Stimulated activated naive B cell treated with anti-CD40 and anti-IgM and Interleukin-4, amounts not matched to agents 10 μg/mL and 1 μg/mL and 100 μg/mL, for 72 hours (primary cell): ENCODE measurements at regions not wholly inside any gene's neighbourhood (a gene's known extent, or its start where the extent isn't known, plus 50 kb on each side); places are given as distances from the start of the nearest gene placed in this dataset.
"Not testable (repeated sequence)": the region's sequence is repeated elsewhere in the genome, so short reads cannot be mapped to it uniquely, and the experiment has no call there.

Source experiments
- ATAC-seq, 2 donors: fragments of 150-1000 bp; cut with Tn5 transposase; replicated peaks; 2 replicates each; pipeline ENCODE4 v1.10.0; 2021; ENCODE audit warnings: moderate library complexity in 1 of 2
- DNase-seq: peaks from one replicate; pipeline ENCODE4 v3.0.0; 2021
- H3K27ac Mint-ChIP-seq: one replicate; pipeline ENCODE4 v1.8.0; 2022; ENCODE audit warnings: mild to moderate bottlenecking, mixed read lengths
- H3K27me3 Mint-ChIP-seq, 2 donors: one replicate each; pipeline ENCODE4 v1.8.0; 2022; ENCODE audit warnings: mixed read lengths in 2 of 2
- H3K36me3 Mint-ChIP-seq, 2 donors: one replicate each; pipeline ENCODE4 v1.8.0; 2022; ENCODE audit warnings: mixed read lengths in 2 of 2, mild to moderate bottlenecking in 1 of 2
- H3K4me1 Mint-ChIP-seq, 2 donors: one replicate each; pipeline ENCODE4 v1.8.0; 2022; ENCODE audit warnings: mixed read lengths in 2 of 2, mild to moderate bottlenecking in 1 of 2
- H3K4me3 Mint-ChIP-seq, 2 donors: one replicate each; pipeline ENCODE4 v1.8.0; 2022; ENCODE audit warnings: mild to moderate bottlenecking in 2 of 2, mixed read lengths in 2 of 2, moderate library complexity in 1 of 2
- H3K9me3 Mint-ChIP-seq, 2 donors: one replicate each; pipeline ENCODE4 v1.8.0; 2022; ENCODE audit warnings: mixed read lengths in 2 of 2, mild to moderate bottlenecking in 1 of 2

- peaks cover 23 to 27% of the 10 kb centered on the region in 2 donors for H3K27me3 Mint-ChIP-seq
- no peaks in the 10 kb centered on the region for H3K9me3 Mint-ChIP-seq
- no peaks in the 10 kb centered on the region for H3K36me3 Mint-ChIP-seq
- no peak for ATAC-seq
- H3K27ac Mint-ChIP-seq, result no peak overlapping the region
- no peak for DNase-seq
- peaks cover 15 to 22% of the 10 kb centered on the region in 2 donors for H3K4me1 Mint-ChIP-seq
- H3K4me3 Mint-ChIP-seq, result no peak overlapping the region
These were observed 50.5 kb upstream of the PARP4 start for GRCh38 chr13:24563087-24563486.

GRCh38 chr13:24563971-24564370 is 51.4 kb upstream of the PARP4 start:
- not testable (repeated sequence) for H3K27ac Mint-ChIP-seq, ATAC-seq, H3K4me3 Mint-ChIP-seq, H3K36me3 Mint-ChIP-seq, DNase-seq, H3K9me3 Mint-ChIP-seq
- Mint-ChIP-seq H3K4me1 (peaks cover 12 to 22% of the 10 kb centered on the region in 2 donors), H3K27me3 (peaks cover 15 to 18% of the 10 kb centered on the region in 2 donors)

GRCh38 chr13:24564881-24565280 is 52.3 kb upstream of the PARP4 start:
- no peak for DNase-seq
- peaks cover 10 to 18% of the 10 kb centered on the region in 2 donors for H3K4me1 Mint-ChIP-seq
- H3K27me3 Mint-ChIP-seq, result peaks cover 6 to 9% of the 10 kb centered on the region in 2 donors
- H3K27ac Mint-ChIP-seq, result peak overlapping the region; percentile 4
- no peak overlapping the region for H3K4me3 Mint-ChIP-seq
- peak; percentile 62 to 71 for ATAC-seq
- H3K36me3 Mint-ChIP-seq, result no peaks in the 10 kb centered on the region
- no peaks in the 10 kb centered on the region for H3K9me3 Mint-ChIP-seq

- not testable (repeated sequence) for H3K36me3 Mint-ChIP-seq, H3K27ac Mint-ChIP-seq, H3K27me3 Mint-ChIP-seq, H3K4me3 Mint-ChIP-seq, H3K9me3 Mint-ChIP-seq, ATAC-seq, DNase-seq
- peaks cover 8 to 16% of the 10 kb centered on the region in 2 donors for H3K4me1 Mint-ChIP-seq
These were observed 55.0 kb upstream of the PARP4 start for GRCh38 chr13:24567593-24567992.

- peak; percentile 29 to 74 for ATAC-seq
- no peak overlapping the region for H3K27ac Mint-ChIP-seq
These were observed 62.3 kb upstream of the PARP4 start for GRCh38 chr13:24574847-24575246.

GRCh38 chr13:24580315-24580714 is 67.7 kb upstream of the PARP4 start:
- not testable (repeated sequence) for ATAC-seq, H3K4me1 Mint-ChIP-seq, H3K36me3 Mint-ChIP-seq, DNase-seq, H3K4me3 Mint-ChIP-seq, H3K27ac Mint-ChIP-seq
- Mint-ChIP-seq H3K27me3 (peaks cover 19 to 24% of the 10 kb centered on the region in 2 donors), H3K9me3 (peaks cover 10 to 12% of the 10 kb centered on the region in 2 donors)

More at GRCh38 chr13:24574847-24575246, 62.3 kb upstream of the PARP4 start:
- Mint-ChIP-seq H3K27me3 (peaks cover 13% of the 10 kb centered on the region in 2 donors), H3K9me3 (peaks cover 10 to 15% of the 10 kb centered on the region in 2 donors), H3K36me3 (peaks cover 0 to 6% of the 10 kb centered on the region in 2 donors), H3K4me3 (no peak overlapping the region), H3K4me1 (no peaks in the 10 kb centered on the region)
- DNase-seq, result no peak

- not testable (repeated sequence) for H3K4me1 Mint-ChIP-seq, H3K4me3 Mint-ChIP-seq, ATAC-seq, H3K36me3 Mint-ChIP-seq, H3K27ac Mint-ChIP-seq, H3K9me3 Mint-ChIP-seq, DNase-seq
- H3K27me3 Mint-ChIP-seq, result peaks cover 12 to 27% of the 10 kb centered on the region in 2 donors
These were observed 69.0 kb upstream of the PARP4 start for GRCh38 chr13:24581578-24581977.

- not testable (repeated sequence) for H3K27ac Mint-ChIP-seq, H3K36me3 Mint-ChIP-seq, ATAC-seq, H3K9me3 Mint-ChIP-seq, H3K4me3 Mint-ChIP-seq, H3K4me1 Mint-ChIP-seq, DNase-seq
- peaks cover 18 to 20% of the 10 kb centered on the region in 2 donors for H3K27me3 Mint-ChIP-seq
These were observed 79.1 kb upstream of the PARP4 start for GRCh38 chr13:24591697-24592096.

GRCh38 chr13:24597906-24598670 is 82.1 kb upstream of the ATP12A start:
- peak; percentile 50 to 57 for ATAC-seq
- H3K27ac Mint-ChIP-seq, H3K4me3 Mint-ChIP-seq, H3K36me3 Mint-ChIP-seq, H3K27me3 Mint-ChIP-seq, H3K9me3 Mint-ChIP-seq, DNase-seq: not testable (repeated sequence)
- peaks cover 25 to 27% of the 10 kb centered on the region in 2 donors for H3K4me1 Mint-ChIP-seq

GRCh38 chr13:24599019-24599791 is 81.0 kb upstream of the ATP12A start:
- H3K4me3 Mint-ChIP-seq, result peak overlapping the region; percentile 15 to 37
- not testable (repeated sequence) for H3K36me3 Mint-ChIP-seq

GRCh38 chr13:24605923-24606372 is 74.3 kb upstream of the ATP12A start:
- peaks cover 0 to 16% of the 10 kb centered on the region in 2 donors for H3K27me3 Mint-ChIP-seq
- H3K27ac Mint-ChIP-seq, result no peak overlapping the region
- DNase-seq (no peak), ATAC-seq (peak; percentile 31 to 39)
- peaks cover 7 to 8% of the 10 kb centered on the region in 2 donors for H3K4me1 Mint-ChIP-seq
- peaks cover 0 to 7% of the 10 kb centered on the region in 2 donors for H3K36me3 Mint-ChIP-seq
- peaks cover 12 to 19% of the 10 kb centered on the region in 2 donors for H3K9me3 Mint-ChIP-seq
- H3K4me3 Mint-ChIP-seq, result no peak overlapping the region

More at GRCh38 chr13:24599019-24599791, 81.0 kb upstream of the ATP12A start:
- ATAC-seq, result peak in 1 of 2 donors; percentile 18
- not testable (repeated sequence) for H3K27ac Mint-ChIP-seq, H3K27me3 Mint-ChIP-seq, DNase-seq
- peaks cover 25 to 29% of the 10 kb centered on the region in 2 donors for H3K4me1 Mint-ChIP-seq
- peaks cover 5 to 11% of the 10 kb centered on the region in 2 donors for H3K9me3 Mint-ChIP-seq

GRCh38 chr13:24606486-24607170 is 73.6 kb upstream of the ATP12A start:
- peaks cover 12 to 19% of the 10 kb centered on the region in 2 donors for H3K9me3 Mint-ChIP-seq
- H3K27ac Mint-ChIP-seq, result no peak overlapping the region
- H3K27me3 Mint-ChIP-seq, result peaks cover 3 to 16% of the 10 kb centered on the region in 2 donors

GRCh38 chr13:24610956-24611355 is 69.3 kb upstream of the ATP12A start:
- ATAC-seq, result no peak
- Mint-ChIP-seq H3K27ac (no peak overlapping the region), H3K9me3 (no peaks in the 10 kb centered on the region), H3K36me3 (no peaks in the 10 kb centered on the region), H3K4me1 (peaks cover 0 to 4% of the 10 kb centered on the region in 2 donors), H3K27me3 (peaks cover 0 to 4% of the 10 kb centered on the region in 2 donors), H3K4me3 (no peak overlapping the region)
- no peak for DNase-seq

More at GRCh38 chr13:24606486-24607170, 73.6 kb upstream of the ATP12A start:
- Mint-ChIP-seq H3K36me3 (peaks cover 0 to 7% of the 10 kb centered on the region in 2 donors), H3K4me3 (no peak overlapping the region), H3K4me1 (peaks cover 7 to 8% of the 10 kb centered on the region in 2 donors)
- DNase-seq (no peak), ATAC-seq (no peak)

- no peak for DNase-seq
- peaks cover 0 to 3% of the 10 kb centered on the region in 2 donors for H3K4me1 Mint-ChIP-seq
- H3K4me3 Mint-ChIP-seq, result no peak overlapping the region
- no peaks in the 10 kb centered on the region for H3K36me3 Mint-ChIP-seq
- H3K27ac Mint-ChIP-seq, result no peak overlapping the region
- H3K27me3 Mint-ChIP-seq, result peaks cover 0 to 4% of the 10 kb centered on the region in 2 donors
- ATAC-seq, result no peak
- H3K9me3 Mint-ChIP-seq, result no peaks in the 10 kb centered on the region
These were observed 67.5 kb upstream of the ATP12A start for GRCh38 chr13:24612726-24613125.
